H1 (cell line): ENCODE measurements at regions not wholly inside any gene's neighbourhood (a gene's known extent, or its start where the extent isn't known, plus 50 kb on each side); places are given as distances from the start of the nearest gene placed in this dataset.

ENCODE experiments used
- CTCF ChIA-PET: fragments of 300-600 bp; sonication (Branson Sonifier 250); formaldehyde crosslinking; loops from one replicate; lab custom pipeline; 2021; ENCODE audit not compliant: partially characterized antibody; lab: Charles Lee
- POLR2A ChIA-PET: fragments of 300-600 bp; sonication (Branson Sonifier 250); formaldehyde crosslinking; loops from one replicate; lab custom pipeline; 2021; ENCODE audit warnings: inconsistent platforms; ENCODE audit not compliant: partially characterized antibody; lab: Charles Lee
- DNase-seq, 2 experiments: peaks; one replicate each; pipeline versions ENCODE4 v3.0.0 to v3.0.0-alpha.2; 2010 to 2022; ENCODE audit warnings: low spot score in 2 of 2, low read depth in 1 of 2, mixed read lengths in 1 of 2
- FAIRE-seq: peaks from 2 replicates; lab custom pipeline; 2011; peaks lifted over from hg19 to GRCh38; lab: Jason Lieb, UNC
- H2AFZ ChIP-seq: 2 replicates; pipeline ENCODE4 v1.8.1; 2012; ENCODE audit warnings: low read length, inconsistent platforms
- H2AK5ac ChIP-seq: 2 replicates; pipeline ENCODE4 v1.6.1; 2013; ENCODE audit warnings: low read depth, low read length
- H2BK120ac ChIP-seq: replicated peaks from 2 replicates; pipeline ENCODE3; 2013; ENCODE audit warnings: low read depth, low read length, inconsistent platforms
- H2BK12ac ChIP-seq: 2 replicates; pipeline ENCODE4 v1.6.1; 2013; ENCODE audit warnings: low read depth, low read length
- H2BK15ac ChIP-seq: 2 replicates; pipeline ENCODE4 v1.6.1; 2013; ENCODE audit warnings: low read length
- H2BK20ac ChIP-seq: 2 replicates; pipeline ENCODE4 v1.6.1; 2013; ENCODE audit warnings: low read length
- H2BK5ac ChIP-seq: 2 replicates; pipeline ENCODE4 v1.6.1; 2013; ENCODE audit warnings: low read depth, low read length
- H3K14ac ChIP-seq: 2 replicates; pipeline ENCODE4 v1.6.1; 2013; ENCODE audit warnings: inconsistent platforms; ENCODE audit not compliant: insufficient read length
- H3K18ac ChIP-seq: 2 replicates; pipeline ENCODE4 v1.6.1; 2013; ENCODE audit warnings: low read length; ENCODE audit errors: extremely low read depth
- H3K23ac ChIP-seq: 2 replicates; pipeline ENCODE4 v1.6.1; 2013; ENCODE audit warnings: inconsistent platforms; ENCODE audit not compliant: insufficient read length
- H3K23me2 ChIP-seq: 2 replicates; pipeline ENCODE4 v1.6.1; 2013; ENCODE audit warnings: low read depth, low read length
- H3K27ac ChIP-seq: 2 replicates; pipeline ENCODE4 v1.6.1; 2011; ENCODE audit warnings: low read depth, low read length, inconsistent platforms
- H3K27me3 ChIP-seq, 4 experiments: replicated peaks in 1 of 4; 1 replicate in 1 of 4; 2 replicates in 3 of 4; pipeline versions ENCODE4 v1.6.1 to v1.8.1; 2011 to 2013; ENCODE audit warnings: low read length in 3 of 4, mild to moderate bottlenecking in 3 of 4, inconsistent platforms in 2 of 4, mixed read lengths in 2 of 4, moderate library complexity in 1 of 4; ENCODE audit not compliant: control insufficient read depth in 3 of 4, insufficient read depth in 3 of 4; ENCODE audit errors: extremely low read depth in 1 of 4
- H3K36me3 ChIP-seq, 4 experiments: 2 replicates each; pipeline versions ENCODE4 v1.6.1 to v1.8.1; 2011 to 2013; ENCODE audit warnings: mild to moderate bottlenecking in 4 of 4, low read length in 3 of 4, moderate library complexity in 2 of 4, control low read depth in 1 of 4, inconsistent platforms in 1 of 4; ENCODE audit not compliant: insufficient read depth in 4 of 4, control insufficient read depth in 2 of 4
- H3K4ac ChIP-seq: replicated peaks from 2 replicates; pipeline ENCODE3; 2013; ENCODE audit warnings: low read length, low read depth, mixed read lengths, inconsistent platforms; ENCODE audit not compliant: insufficient read length
- H3K4me1 ChIP-seq, 4 experiments: replicated peaks in 1 of 4; 1 replicate in 1 of 4; 2 replicates in 3 of 4; pipeline versions ENCODE4 v1.6.1 to v1.8.1; 2011 to 2013; ENCODE audit warnings: low read length in 3 of 4, inconsistent platforms in 2 of 4, mixed read lengths in 1 of 4; ENCODE audit not compliant: insufficient read depth in 4 of 4, control insufficient read depth in 3 of 4
- H3K4me2 ChIP-seq, 2 experiments: 2 replicates each; pipeline versions ENCODE4 v1.6.1 to v1.8.1; 2011 to 2013; ENCODE audit warnings: low read depth in 2 of 2, low read length in 2 of 2, control low read depth in 1 of 2, inconsistent platforms in 1 of 2, mild to moderate bottlenecking in 1 of 2; ENCODE audit not compliant: insufficient read depth in 1 of 2
- H3K4me3 ChIP-seq, 4 experiments: fragments of 200-600, 300-600 bp in 1 of 4; sonication (generic), shearing (Covaris generic), sonication (Bioruptor Twin) in 1 of 4; 2 replicates each; pipeline versions ENCODE4 v1.5.1 to v1.8.1; 2011 to 2016; ENCODE audit warnings: low read length in 4 of 4, low read depth in 3 of 4, control low read depth in 2 of 4, inconsistent platforms in 2 of 4, mild to moderate bottlenecking in 2 of 4, mixed read lengths in 1 of 4, moderate library complexity in 1 of 4; ENCODE audit not compliant: insufficient read depth in 2 of 4; ENCODE audit errors: extremely low read depth in 1 of 4
- H3K56ac ChIP-seq: replicated peaks from 2 replicates; pipeline ENCODE3; 2013; ENCODE audit warnings: low read depth, mild to moderate bottlenecking, mixed read lengths, low read length, inconsistent platforms; ENCODE audit not compliant: insufficient read length
- H3K79me1 ChIP-seq: 2 replicates; pipeline ENCODE4 v1.6.1; 2013; ENCODE audit warnings: low read depth, low read length, control low read depth
- H3K79me2 ChIP-seq, 2 experiments: 2 replicates each; pipeline versions ENCODE4 v1.6.1 to v1.8.1; 2012 to 2013; ENCODE audit warnings: low read length in 2 of 2, mild to moderate bottlenecking in 2 of 2, inconsistent platforms in 1 of 2; ENCODE audit not compliant: insufficient read depth in 2 of 2, control insufficient read depth in 1 of 2
- H3K9ac ChIP-seq, 4 experiments: replicated peaks in 1 of 4; 1 replicate in 1 of 4; 2 replicates in 3 of 4; pipeline versions ENCODE4 v1.6.1 to v1.8.1; 2011 to 2013; ENCODE audit warnings: low read depth in 3 of 4, low read length in 3 of 4, control low read depth in 2 of 4, mild to moderate bottlenecking in 2 of 4, moderate library complexity in 2 of 4, inconsistent platforms in 1 of 4; ENCODE audit errors: extremely low read depth in 1 of 4
- H3K9me3 ChIP-seq, 2 experiments: 2 replicates each; pipeline versions ENCODE4 v1.6.1 to v1.8.1; 2012 to 2013; ENCODE audit warnings: mild to moderate bottlenecking in 2 of 2, moderate library complexity in 2 of 2, control low read depth in 1 of 2, inconsistent platforms in 1 of 2, low read depth in 1 of 2, low read length in 1 of 2, mixed read lengths in 1 of 2; ENCODE audit not compliant: insufficient read depth in 2 of 2
- H4K20me1 ChIP-seq, 2 experiments: replicated peaks in 1 of 2; 2 replicates each; pipeline versions ENCODE3 to v1.8.1; 2011 to 2013; ENCODE audit warnings: inconsistent platforms in 2 of 2, low read length in 2 of 2, mild to moderate bottlenecking in 1 of 2; ENCODE audit not compliant: insufficient read depth in 2 of 2, control insufficient read depth in 1 of 2
- H4K5ac ChIP-seq: 2 replicates; pipeline ENCODE4 v1.6.1; 2013; ENCODE audit warnings: low read length, low read depth, mixed read lengths, inconsistent platforms; ENCODE audit not compliant: insufficient read length
- H4K8ac ChIP-seq: 2 replicates; pipeline ENCODE4 v1.8.0; 2013; ENCODE audit warnings: mild to moderate bottlenecking, moderate library complexity, low read length, inconsistent platforms; ENCODE audit not compliant: insufficient read depth; ENCODE audit errors: extremely low read depth
- H4K91ac ChIP-seq: replicated peaks from 2 replicates; pipeline ENCODE3; 2013; ENCODE audit warnings: low read length, mixed read lengths, inconsistent platforms; ENCODE audit not compliant: insufficient read length
- CBX5 ChIP-seq: fragments of 300-800, 300-1000 bp; sonication (generic); IDR thresholded peaks from 2 replicates; pipeline ENCODE4 v1.7.1; 2016; ENCODE audit warnings: antibody characterized with exemption, low read length, low read depth
- KDM5A ChIP-seq: fragments of 200-600 bp; IDR thresholded peaks from 2 replicates; pipeline ENCODE4 v1.7.1; 2012; ENCODE audit warnings: mild to moderate bottlenecking, low read length, inconsistent platforms, mixed read lengths
- SAP30 ChIP-seq: fragments of 300-600 bp; sonication (generic); IDR thresholded peaks from 2 replicates; pipeline ENCODE4 v1.7.1; 2012; ENCODE audit warnings: low read length, moderate library complexity, mild to moderate bottlenecking, inconsistent platforms; ENCODE audit not compliant: insufficient read depth, insufficient replicate concordance

- Histone ChIP-seq H2BK12ac (no peak overlapping the region), H2BK15ac (no peak overlapping the region), H3K9ac (no peak overlapping the region), H4K5ac (no peak overlapping the region), H3K36me3 (no peaks in the 10 kb centered on the region), H2AK5ac (no peak overlapping the region), H3K79me2 (no peaks in the 10 kb centered on the region), H3K14ac (no peak overlapping the region), H3K23ac (no peak overlapping the region), H2BK5ac (no peak overlapping the region), H3K18ac (no peak overlapping the region), H4K91ac (no peak overlapping the region), H3K4me1 (no peaks in the 10 kb centered on the region), H3K79me1 (no peaks in the 10 kb centered on the region), H2BK20ac (no peak overlapping the region)
- FAIRE-seq (no peak), DNase-seq (no peak)
- POLR2A ChIA-PET = no interaction called here
- TF ChIP-seq CBX5 (no peak), KDM5A (no peak), SAP30 (no peak)
- TF ChIP-seq, all 59 proteins: peak for 0
- CTCF ChIA-PET = interaction anchor here (0.7 to 6.3 kb wide), 16 partner anchors 9 to 383 kb away, joined by 3 to 55 read pairs (median 4); no protein-coding TSS in a partner anchor
- Histone ChIP-seq H3K27me3 (no peaks in the 10 kb centered on the region), H4K20me1 (no peaks in the 10 kb centered on the region), H2BK120ac (no peak overlapping the region), H4K8ac (no peak overlapping the region), H3K27ac (no peak overlapping the region), H3K9me3 (no peaks in the 10 kb centered on the region), H3K56ac (no peak overlapping the region), H3K23me2 (no peaks in the 10 kb centered on the region), H3K4me3 (no peak overlapping the region), H3K4me2 (no peak overlapping the region), H3K4ac (no peak overlapping the region), H2AFZ (no peak overlapping the region)
These were observed 102.9 kb upstream of the MCHR2 start for GRCh38 chr6:100096936-100097335.
